ENCODE measurements at regions not wholly inside any gene's neighbourhood (a gene's known extent, or its start where the extent isn't known, plus 50 kb on each side); places are given as distances from the start of the nearest gene placed in this dataset.

DNA sequence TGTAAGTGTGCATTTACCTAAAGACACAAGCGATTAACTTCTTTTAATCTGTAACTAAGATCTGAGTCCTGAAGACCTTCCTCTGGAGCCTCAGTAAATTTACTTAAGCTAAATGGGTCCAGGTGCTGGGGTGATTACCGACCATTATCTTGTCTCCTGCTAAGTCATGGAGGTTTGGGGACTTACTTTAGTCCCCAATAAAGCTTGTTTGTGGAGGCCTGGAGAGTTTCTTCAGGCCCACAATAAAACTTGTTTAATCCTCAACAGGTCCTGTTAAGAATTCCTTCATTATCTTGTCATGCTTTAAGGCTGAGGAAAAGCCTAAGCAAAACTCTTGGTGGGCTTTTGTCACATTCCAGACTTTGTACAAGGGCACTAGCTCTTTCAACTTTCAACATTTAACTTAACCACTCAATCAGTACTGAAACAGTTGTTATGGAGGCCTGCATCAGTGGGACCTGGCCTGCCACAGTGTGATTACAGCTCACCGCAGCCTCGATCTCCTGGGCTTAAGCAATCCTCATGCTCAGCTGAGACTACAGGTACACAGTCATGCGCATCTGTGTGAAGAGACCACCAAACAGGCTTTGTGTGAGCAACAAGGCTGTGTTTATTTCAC is 84.0 kb downstream of the FMO4 start:
- Mint-ChIP-seq H3K36me3 (ENCODE audit: insufficient read depth in 1 of 3, low read depth in 3 of 3) (peaks cover 0 to 5% (median 1%) of the 10 kb centered on the region in 3 experiments; a peak in 1 of 7 replicates), H3K4me1 (peaks cover 22 to 24% of the 10 kb centered on the region in 2 experiments), H3K27ac (no peak overlapping the region), H3K9me3 (peaks cover 0 to 3% of the 10 kb centered on the region in 2 experiments; a peak in 3 of 5 replicates), H3K27me3 (ENCODE audit: low read depth) (no peaks in the 10 kb centered on the region), H3K4me3 (no peak overlapping the region)
- WGBS (ENCODE audit: extremely low coverage, insufficient read length, low lambda C conversion rate): no CpG with 5 or more reads among the region's 5 CpGs
- Histone ChIP-seq H3K27ac (ENCODE audit: insufficient read length, low read depth, low read length) (no peak overlapping the region), H2BK5ac (ENCODE audit: insufficient read length, low read length) (no peak overlapping the region), H3K4me2 (ENCODE audit: insufficient read depth, insufficient read length, low read length) (no peak overlapping the region), H3K79me2 (ENCODE audit: insufficient read depth, low read length) (no peaks in the 10 kb centered on the region), H3K79me1 (ENCODE audit: insufficient read depth, low read depth, low read length, poor library complexity, severe bottlenecking) (no peaks in the 10 kb centered on the region), H2BK12ac (ENCODE audit: insufficient read length, low read depth, low read length) (no peak overlapping the region), H3K4me1 (ENCODE audit: insufficient read depth, low read length) (no peaks in the 10 kb centered on the region), H4K20me1 (ENCODE audit: control insufficient read depth, insufficient read depth, insufficient read length) (no peaks in the 10 kb centered on the region), H4K8ac (replicated peaks; ENCODE audit: insufficient read length, low read depth, low read length) (no peak overlapping the region), H3K27me3 (ENCODE audit: insufficient read depth, low read length) (no peaks in the 10 kb centered on the region), H3K9me3 (ENCODE audit: control insufficient read depth, low read depth, low read length) (no peaks in the 10 kb centered on the region), H2BK120ac (ENCODE audit: low read depth, low read length, poor library complexity, severe bottlenecking) (no peak overlapping the region), H3K23me2 (ENCODE audit: insufficient read length, low read depth, low read length, poor library complexity, severe bottlenecking) (no peaks in the 10 kb centered on the region), H2BK15ac (ENCODE audit: low read depth, low read length) (no peak overlapping the region), H3K14ac (ENCODE audit: insufficient read depth, low read length) (no peak overlapping the region), H2AFZ (ENCODE audit: low read length) (no peak overlapping the region), H3K4ac (ENCODE audit: low read depth, low read length) (no peak overlapping the region), H4K91ac (ENCODE audit: insufficient read length, low read depth, low read length) (no peak overlapping the region), H3K9ac (ENCODE audit: extremely low read depth, insufficient read length, low read length) (no peak overlapping the region), H4K5ac (ENCODE audit: insufficient read length, low read depth, low read length) (no peak overlapping the region), H3T11ph (ENCODE audit: low read length) (no peak overlapping the region), H3K18ac (ENCODE audit: insufficient read length, low read depth, low read length) (no peak overlapping the region), H2BK20ac (ENCODE audit: low read depth, low read length, poor library complexity, severe bottlenecking) (no peak overlapping the region), H3K23ac (ENCODE audit: insufficient read length, low read depth, low read length) (no peak overlapping the region), H3K56ac (ENCODE audit: insufficient read length, low read depth, low read length) (no peak overlapping the region), H2AK5ac (ENCODE audit: insufficient read length, low read length) (no peak overlapping the region)
- TF ChIP-seq, protein P1, sequence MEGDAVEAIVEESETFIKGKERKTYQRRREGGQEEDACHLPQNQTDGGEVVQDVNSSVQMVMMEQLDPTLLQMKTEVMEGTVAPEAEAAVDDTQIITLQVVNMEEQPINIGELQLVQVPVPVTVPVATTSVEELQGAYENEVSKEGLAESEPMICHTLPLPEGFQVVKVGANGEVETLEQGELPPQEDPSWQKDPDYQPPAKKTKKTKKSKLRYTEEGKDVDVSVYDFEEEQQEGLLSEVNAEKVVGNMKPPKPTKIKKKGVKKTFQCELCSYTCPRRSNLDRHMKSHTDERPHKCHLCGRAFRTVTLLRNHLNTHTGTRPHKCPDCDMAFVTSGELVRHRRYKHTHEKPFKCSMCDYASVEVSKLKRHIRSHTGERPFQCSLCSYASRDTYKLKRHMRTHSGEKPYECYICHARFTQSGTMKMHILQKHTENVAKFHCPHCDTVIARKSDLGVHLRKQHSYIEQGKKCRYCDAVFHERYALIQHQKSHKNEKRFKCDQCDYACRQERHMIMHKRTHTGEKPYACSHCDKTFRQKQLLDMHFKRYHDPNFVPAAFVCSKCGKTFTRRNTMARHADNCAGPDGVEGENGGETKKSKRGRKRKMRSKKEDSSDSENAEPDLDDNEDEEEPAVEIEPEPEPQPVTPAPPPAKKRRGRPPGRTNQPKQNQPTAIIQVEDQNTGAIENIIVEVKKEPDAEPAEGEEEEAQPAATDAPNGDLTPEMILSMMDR (conservative IDR thresholded peaks at IDR 0.05): no peak
- DNase-seq: no peak
